Activated naive CD4-positive, alpha-beta T cell treated with anti-CD3 and anti-CD28 coated beads, Interleukin-2, amount 50 U/mL, for 72 hours (primary cell): ENCODE measurements at regions not wholly inside any gene's neighbourhood (a gene's known extent, or its start where the extent isn't known, plus 50 kb on each side); places are given as distances from the start of the nearest gene placed in this dataset.

Experiments used
- ATAC-seq, 2 donors: fragments of 150-1000 bp; cut with Tn5 transposase; 2 replicates each; pipeline ENCODE4 v1.10.0; 2021; ENCODE audit warnings: mild to moderate bottlenecking in 2 of 2, moderate library complexity in 2 of 2
- DNase-seq, 2 donors: peaks; one replicate each; pipeline ENCODE4 v3.0.0; 2021 to 2022; ENCODE audit warnings: low spot score in 2 of 2
- H3K27ac Mint-ChIP-seq, 2 donors: one replicate each; pipeline ENCODE4 v1.8.0; 2022; ENCODE audit warnings: mild to moderate bottlenecking in 2 of 2, mixed read lengths in 2 of 2
- H3K36me3 Mint-ChIP-seq, 2 donors: one replicate each; pipeline ENCODE4 v1.8.0; 2022; ENCODE audit warnings: mixed read lengths in 2 of 2
- H3K9me3 Mint-ChIP-seq, 2 donors: one replicate each; pipeline ENCODE4 v1.8.0; 2022; ENCODE audit warnings: mixed read lengths in 2 of 2

DNA sequence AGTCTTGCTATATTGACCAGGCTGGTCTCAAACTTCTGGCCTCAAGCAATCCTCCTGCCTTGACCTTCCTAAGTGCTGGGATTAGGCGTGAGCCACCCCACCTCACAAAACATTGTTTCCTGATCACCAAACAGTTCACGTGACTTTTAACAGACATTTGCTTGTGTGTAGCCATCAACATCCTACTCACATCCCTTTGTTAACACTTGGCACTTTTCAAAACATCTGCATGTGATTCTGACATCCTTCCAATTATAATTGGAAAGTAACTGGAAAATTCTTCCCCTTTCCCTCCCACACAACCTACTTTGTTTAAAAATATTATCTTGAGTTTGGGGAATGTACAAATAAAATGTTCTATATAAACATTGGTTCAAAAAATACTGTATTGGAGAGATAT is 317.9 kb downstream of the PCNX1 start:
- no peak overlapping the region for H3K27ac Mint-ChIP-seq
- no peaks in the 10 kb centered on the region for H3K36me3 Mint-ChIP-seq
- DNase-seq, result no peak
- no peak for ATAC-seq
- H3K9me3 Mint-ChIP-seq, result peaks cover 0 to 6% of the 10 kb centered on the region in 2 donors

DNA sequence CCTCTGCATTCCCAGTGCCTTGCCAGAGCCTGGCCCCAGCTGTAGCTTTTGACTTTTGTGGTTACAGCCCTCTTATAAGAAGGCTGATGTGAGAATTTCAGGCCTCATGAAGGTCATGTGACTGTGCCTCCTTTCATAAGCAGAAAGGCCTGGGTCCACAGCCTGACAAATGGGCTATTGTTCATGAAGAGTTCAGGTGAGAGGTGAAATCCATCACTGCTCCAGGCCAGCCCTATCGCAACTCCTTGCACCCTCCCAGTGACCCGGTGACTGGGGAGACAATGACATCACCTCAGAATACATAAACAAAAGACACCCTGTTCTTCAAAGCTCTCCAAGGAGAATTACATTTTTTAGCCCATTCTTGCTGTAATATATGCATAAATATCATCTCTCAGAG is 321.5 kb downstream of the PCNX1 start:
- peaks cover 0 to 6% of the 10 kb centered on the region in 2 donors for H3K9me3 Mint-ChIP-seq
- peak overlapping the region in 1 of 2 donors; percentile 67 for H3K27ac Mint-ChIP-seq
- ATAC-seq (no peak), DNase-seq (no peak)
- H3K36me3 Mint-ChIP-seq, result no peaks in the 10 kb centered on the region

DNA sequence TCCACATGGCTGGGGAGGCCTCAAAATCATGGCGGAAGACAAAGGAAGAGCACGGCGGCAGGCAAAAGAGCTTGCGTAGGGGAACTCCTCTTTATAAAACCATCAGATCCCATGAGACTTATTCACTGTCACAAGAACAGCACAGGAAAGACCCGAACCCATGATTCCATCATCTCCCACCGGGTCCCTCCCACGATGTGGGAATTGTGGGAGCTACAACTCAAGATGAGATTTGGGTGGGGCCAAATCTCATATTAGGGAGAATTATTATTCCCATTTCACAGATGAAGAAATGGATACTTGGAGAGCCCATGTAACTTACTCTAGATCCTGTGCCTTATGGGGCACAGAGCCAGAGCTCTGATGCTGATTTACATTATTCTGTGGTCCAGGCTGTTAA is 322.6 kb downstream of the PCNX1 start:
- DNase-seq, result no peak
- Mint-ChIP-seq H3K36me3 (no peaks in the 10 kb centered on the region), H3K27ac (no peak overlapping the region), H3K9me3 (peaks cover 0 to 6% of the 10 kb centered on the region in 2 donors)
- ATAC-seq, result no peak

DNA sequence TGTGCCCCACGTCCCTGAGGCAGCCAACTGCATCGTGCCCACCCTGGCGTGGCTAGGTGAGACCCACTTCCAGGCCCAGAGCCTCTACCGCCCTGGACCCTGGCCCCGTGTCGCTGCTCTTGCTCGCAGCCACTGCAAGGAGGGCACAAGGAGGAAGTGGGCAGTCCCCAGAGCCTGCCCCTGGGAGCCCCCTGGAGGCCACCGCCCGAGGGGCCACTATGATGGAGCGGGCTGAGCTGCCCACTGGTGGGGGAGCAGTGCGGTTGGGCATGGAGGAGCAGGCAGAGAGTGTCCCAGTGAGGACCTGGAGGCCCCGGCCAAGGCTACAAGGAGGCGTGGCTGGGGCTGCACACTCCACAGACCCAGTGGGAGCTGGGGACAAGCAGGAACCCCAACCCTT is 323.6 kb downstream of the PCNX1 start:
- Mint-ChIP-seq H3K9me3 (peaks cover 0 to 6% of the 10 kb centered on the region in 2 donors), H3K27ac (no peak overlapping the region), H3K36me3 (no peaks in the 10 kb centered on the region)
- ATAC-seq, result no peak
- DNase-seq, result no peak

DNA sequence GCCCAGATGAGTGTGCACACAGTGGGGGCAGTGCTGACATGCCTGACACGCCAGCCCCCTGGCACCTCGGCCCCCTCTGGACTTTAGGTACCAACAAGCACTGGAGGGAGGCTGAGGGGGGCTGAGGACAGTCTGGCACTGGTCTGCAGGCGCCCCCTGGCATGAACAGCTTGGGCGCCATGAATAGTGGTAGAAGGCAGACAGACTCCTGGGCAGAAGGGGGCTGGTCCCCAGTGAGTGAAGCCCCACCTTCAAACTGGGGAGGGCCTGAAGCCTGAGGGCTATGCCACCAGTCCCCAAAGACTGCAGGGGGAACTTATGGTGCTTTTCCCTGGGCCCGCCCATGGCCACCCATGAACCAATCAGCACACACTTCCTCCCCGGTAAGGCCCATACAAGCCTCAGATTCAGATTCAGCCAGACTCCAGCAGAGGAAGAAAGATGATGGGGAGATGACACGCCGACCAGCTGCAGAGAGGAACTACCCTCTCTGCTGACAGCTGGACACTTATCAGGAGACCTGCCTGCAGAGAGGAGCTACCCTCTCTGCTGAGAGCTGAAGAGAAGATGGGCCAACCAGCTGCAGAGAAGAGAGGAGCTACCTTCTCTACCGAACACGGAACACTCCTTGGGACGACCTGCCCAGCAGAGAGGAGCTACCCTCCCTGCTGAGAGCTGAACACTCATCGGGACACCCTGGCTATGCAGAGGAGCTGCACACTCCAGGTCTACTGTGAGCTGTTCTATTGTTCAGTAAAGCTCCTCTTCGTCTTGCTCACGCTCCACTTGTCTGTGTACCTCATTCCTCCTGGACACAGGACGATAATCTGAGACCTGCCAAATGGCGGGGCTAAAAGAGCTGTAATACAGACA is 324.5 kb downstream of the PCNX1 start:
- peak overlapping the region in 1 of 2 donors; percentile 7 for H3K27ac Mint-ChIP-seq
- ATAC-seq (peak in 1 of 2 donors; percentile 58), DNase-seq (no peak)
- H3K9me3 Mint-ChIP-seq, result peaks cover 0 to 6% of the 10 kb centered on the region in 2 donors
- H3K36me3 Mint-ChIP-seq, result no peaks in the 10 kb centered on the region

DNA sequence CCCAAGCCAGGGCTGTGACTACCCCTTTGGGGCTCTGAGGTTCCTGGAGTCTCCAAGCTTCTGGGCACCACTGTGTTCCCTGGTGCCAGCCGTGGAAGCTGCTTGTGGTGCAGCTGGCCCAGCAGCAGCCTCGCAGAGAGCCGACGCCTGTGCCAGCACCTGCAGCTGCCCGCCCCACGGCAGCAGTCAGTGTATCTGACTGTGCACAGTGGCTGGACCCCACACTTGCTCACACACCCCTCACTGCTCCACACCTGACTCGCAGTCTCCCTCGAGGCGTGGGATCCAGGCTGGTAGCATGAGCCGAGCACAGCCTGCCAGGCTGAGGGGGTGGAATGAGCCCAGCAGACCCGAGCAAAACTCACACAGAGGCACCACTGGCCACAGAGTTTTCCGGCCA is 325.2 kb downstream of the PCNX1 start:
- Mint-ChIP-seq H3K36me3 (no peaks in the 10 kb centered on the region), H3K9me3 (peaks cover 0 to 6% of the 10 kb centered on the region in 2 donors)

DNA sequence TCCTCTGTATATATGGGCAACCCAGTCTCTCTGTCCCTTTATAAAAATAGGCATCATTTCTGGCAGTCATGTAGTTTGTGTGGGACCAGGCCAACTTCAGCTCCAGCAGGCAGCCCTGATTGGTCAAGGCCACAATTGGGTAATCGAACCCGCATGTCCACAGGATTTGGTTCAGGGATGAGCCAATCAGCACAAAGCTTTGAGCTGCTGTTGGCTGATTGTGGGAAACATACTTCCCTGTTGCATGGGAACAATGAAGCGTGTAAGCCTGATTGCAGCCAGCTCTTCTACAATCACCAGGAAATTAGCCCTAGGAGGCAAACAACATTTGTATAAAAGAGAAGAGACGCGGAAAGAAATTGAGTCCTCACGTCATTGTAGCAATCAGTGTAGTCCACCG is 328.6 kb downstream of the PCNX1 start:
- Mint-ChIP-seq H3K27ac (no peak overlapping the region), H3K36me3 (no peaks in the 10 kb centered on the region), H3K9me3 (no peaks in the 10 kb centered on the region)
- no peak for DNase-seq
- ATAC-seq, result no peak

More for the DNA sequence above, 325.2 kb downstream of the PCNX1 start:
- ATAC-seq (no peak), DNase-seq (no peak)
- H3K27ac Mint-ChIP-seq, result no peak overlapping the region

DNA sequence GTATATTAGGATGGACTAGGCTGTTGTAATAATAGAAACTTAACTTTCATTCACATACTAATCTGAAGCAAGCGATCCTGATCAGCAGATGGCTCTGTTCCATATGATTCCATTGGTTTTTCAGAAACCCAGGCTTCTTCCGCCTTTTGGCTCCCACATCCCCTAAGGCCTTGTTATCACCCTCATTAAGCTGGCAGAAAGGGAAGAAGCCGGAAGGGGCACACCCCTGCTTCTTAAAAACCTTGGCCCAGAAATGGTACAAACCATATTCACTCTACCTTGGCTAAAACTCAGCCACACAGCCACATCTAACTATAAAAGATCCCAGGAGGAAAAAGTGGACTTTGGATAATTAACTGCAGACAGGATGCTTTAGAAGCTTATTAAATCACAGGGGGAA is 329.2 kb downstream of the PCNX1 start:
- no peak overlapping the region for H3K27ac Mint-ChIP-seq
- no peaks in the 10 kb centered on the region for H3K9me3 Mint-ChIP-seq
- DNase-seq, result no peak
- ATAC-seq, result no peak
- H3K36me3 Mint-ChIP-seq, result no peaks in the 10 kb centered on the region

DNA sequence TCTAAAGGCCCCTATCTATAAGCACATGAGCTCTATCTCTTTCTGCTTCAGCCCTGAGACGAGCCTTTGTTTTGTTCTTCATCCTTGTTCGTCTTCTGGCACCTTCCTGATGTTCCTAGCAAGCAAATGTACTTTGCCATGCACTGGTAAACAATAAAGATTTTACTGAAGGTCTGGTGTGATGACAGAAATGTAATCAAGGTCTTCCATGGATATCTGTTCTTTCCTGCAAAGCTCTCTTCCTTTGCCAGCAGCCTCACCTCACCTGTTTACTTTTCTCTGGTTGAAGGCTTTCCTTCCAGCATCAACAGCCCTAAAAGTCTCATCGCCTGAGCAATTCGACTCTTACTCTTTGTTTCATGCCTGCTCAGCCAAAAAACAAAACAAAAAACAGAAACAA is 330.3 kb downstream of the PCNX1 start:
- DNase-seq (no peak), ATAC-seq (no peak)
- no peaks in the 10 kb centered on the region for H3K36me3 Mint-ChIP-seq
- no peak overlapping the region for H3K27ac Mint-ChIP-seq
- no peaks in the 10 kb centered on the region for H3K9me3 Mint-ChIP-seq

DNA sequence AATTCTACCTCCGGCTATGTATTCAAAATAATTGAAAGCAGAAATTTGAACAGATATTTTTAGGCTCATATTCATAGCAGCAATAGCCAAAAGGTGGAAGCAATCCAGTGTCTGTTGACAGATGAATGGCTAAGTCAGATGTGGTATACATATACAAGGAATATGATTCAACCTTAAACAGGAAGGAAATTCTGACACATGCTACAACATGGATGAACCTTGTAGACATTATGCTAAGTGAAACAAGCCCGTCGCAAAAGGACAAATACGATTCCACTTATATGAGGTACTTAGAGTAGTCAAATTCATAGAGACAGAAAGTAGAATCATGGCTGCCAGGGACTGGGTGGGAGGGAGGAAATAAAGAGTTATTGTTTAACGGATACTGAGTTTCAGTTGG is 331.6 kb downstream of the PCNX1 start:
- DNase-seq (no peak), ATAC-seq (no peak)
- Mint-ChIP-seq H3K9me3 (no peaks in the 10 kb centered on the region), H3K27ac (no peak overlapping the region), H3K36me3 (no peaks in the 10 kb centered on the region)

DNA sequence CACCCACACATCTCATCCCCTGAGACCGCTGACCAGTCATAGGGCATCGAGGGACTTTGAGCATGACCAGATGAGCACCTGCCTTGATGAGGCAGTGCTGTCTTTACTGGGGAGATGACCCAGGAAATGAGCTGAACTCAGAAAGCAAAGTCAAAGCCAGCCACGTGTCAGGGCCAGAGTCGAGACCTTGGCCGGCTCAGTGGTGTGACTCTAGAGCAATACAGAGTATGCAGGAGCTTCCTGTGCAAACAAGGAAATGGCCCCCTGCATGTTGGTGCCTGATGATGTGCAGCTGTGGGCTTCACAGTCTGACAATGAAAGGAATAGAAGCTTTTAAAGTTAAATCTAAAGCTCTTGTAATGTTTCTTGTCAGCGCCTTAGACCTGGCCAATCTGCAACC is 332.9 kb downstream of the PCNX1 start:
- H3K9me3 Mint-ChIP-seq, result no peaks in the 10 kb centered on the region
- DNase-seq (no peak), ATAC-seq (no peak)
- no peak overlapping the region for H3K27ac Mint-ChIP-seq
- H3K36me3 Mint-ChIP-seq, result no peaks in the 10 kb centered on the region

DNA sequence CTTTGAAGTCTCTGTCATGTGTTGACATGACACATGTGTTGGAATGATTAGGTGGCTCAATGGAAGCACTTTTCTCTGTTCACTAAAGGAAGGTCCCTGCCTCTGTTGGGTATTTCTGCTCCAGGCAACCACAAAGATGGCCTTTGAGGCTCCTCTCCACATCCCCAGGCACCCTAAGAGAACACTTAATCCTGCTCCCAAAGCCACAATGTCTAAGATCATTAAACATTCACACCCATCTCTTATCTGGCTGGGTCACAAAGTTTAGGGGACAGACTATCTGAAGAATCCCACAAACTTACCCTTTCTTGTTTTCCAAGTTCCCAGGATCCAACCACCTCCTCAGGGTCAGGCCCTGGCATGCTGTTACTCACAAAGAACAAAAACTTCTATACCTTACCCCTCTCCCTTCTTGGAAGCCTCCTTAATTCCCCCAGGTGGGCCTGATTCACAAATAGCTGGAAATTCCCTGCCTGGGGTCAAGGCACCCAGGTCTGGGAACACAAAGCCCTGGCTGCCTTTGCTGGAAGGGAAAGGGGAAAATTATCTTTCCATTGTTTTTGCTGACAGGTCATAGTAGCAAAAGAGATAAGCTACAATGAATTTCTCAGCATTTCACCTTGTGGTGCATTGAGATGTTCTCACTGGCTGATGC is 333.7 kb downstream of the PCNX1 start:
- H3K36me3 Mint-ChIP-seq, result peaks cover 0 to 6% of the 10 kb centered on the region in 2 donors
- H3K9me3 Mint-ChIP-seq, result peaks cover 0 to 4% of the 10 kb centered on the region in 2 donors
- H3K27ac Mint-ChIP-seq, result no peak overlapping the region
- ATAC-seq (no peak), DNase-seq (no peak)

DNA sequence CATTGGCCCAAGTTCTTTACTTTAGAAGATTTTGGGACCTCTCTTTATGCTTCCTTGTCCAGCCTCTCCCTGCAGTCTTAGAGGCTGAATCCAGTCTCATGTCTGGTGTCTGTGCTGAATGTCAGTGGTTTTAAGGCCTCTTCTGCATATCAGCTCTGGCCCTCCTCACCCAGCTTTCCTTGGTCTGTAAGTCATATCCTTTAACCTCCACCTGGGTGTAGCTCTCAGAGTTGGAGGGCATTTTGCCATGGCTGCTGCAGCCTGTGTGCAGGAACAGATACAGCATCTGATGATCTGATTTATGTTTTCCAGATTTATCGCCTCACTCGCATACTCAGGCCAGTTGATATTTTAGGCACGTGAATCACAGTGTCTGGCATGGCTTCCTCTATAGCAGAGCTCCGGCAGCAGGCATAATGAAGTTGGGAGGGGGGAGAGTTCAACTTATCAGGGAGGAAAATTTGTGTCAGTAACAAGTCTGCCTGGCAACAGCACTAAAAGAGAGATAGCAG is 335.0 kb downstream of the PCNX1 start:
- ATAC-seq (no peak), DNase-seq (no peak)
- Mint-ChIP-seq H3K9me3 (peaks cover 8 to 14% of the 10 kb centered on the region in 2 donors), H3K36me3 (peaks cover 4 to 19% of the 10 kb centered on the region in 2 donors), H3K27ac (no peak overlapping the region)

DNA sequence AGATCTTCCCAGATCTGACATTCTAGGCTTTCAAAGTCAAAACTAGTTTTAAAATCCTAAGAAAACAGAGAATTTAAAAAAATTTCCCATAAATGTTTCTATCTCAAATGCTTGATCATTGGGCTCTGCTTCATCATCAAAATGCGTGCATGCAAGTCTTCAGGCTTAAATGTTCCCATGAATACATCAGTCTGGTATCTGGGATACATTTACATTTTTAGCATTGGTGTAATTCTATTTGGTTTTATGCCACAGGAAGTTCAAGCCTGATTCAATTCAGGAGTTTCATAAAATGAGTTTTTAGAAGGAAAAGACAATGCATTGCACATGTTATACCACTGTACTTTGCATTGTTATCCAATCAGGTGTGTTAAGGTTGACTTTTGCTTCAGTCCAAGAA is 336.4 kb downstream of the PCNX1 start:
- peaks cover 11 to 20% of the 10 kb centered on the region in 2 donors for H3K9me3 Mint-ChIP-seq

DNA sequence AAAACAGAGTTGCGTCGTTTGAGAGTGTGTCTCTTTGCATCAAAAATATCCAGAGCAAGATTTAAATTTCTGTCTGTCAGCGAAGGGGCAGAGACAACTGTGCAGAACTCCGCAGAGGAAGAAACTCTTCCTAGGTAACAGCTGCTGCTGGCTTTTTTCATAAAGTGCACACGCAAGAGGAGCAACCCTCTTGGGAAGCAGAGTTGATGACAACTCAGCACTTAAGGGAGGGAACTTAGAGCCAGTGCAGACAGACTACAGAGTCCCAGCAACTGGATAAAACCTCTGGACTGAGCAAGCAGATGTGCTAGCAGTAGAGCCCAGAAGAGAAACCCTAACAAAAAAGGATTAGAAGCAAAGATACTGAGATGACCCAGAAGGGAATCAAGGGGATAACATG is 337.1 kb downstream of the PCNX1 start:
- no peak for ATAC-seq
- H3K27ac Mint-ChIP-seq, result no peak overlapping the region
- H3K36me3 Mint-ChIP-seq, result peaks cover 14 to 31% of the 10 kb centered on the region in 2 donors
- peaks cover 11 to 20% of the 10 kb centered on the region in 2 donors for H3K9me3 Mint-ChIP-seq
- no peak for DNase-seq

More for the DNA sequence above, 336.4 kb downstream of the PCNX1 start:
- Mint-ChIP-seq H3K27ac (no peak overlapping the region), H3K36me3 (peaks cover 14 to 31% of the 10 kb centered on the region in 2 donors)
- DNase-seq (no peak), ATAC-seq (no peak)

DNA sequence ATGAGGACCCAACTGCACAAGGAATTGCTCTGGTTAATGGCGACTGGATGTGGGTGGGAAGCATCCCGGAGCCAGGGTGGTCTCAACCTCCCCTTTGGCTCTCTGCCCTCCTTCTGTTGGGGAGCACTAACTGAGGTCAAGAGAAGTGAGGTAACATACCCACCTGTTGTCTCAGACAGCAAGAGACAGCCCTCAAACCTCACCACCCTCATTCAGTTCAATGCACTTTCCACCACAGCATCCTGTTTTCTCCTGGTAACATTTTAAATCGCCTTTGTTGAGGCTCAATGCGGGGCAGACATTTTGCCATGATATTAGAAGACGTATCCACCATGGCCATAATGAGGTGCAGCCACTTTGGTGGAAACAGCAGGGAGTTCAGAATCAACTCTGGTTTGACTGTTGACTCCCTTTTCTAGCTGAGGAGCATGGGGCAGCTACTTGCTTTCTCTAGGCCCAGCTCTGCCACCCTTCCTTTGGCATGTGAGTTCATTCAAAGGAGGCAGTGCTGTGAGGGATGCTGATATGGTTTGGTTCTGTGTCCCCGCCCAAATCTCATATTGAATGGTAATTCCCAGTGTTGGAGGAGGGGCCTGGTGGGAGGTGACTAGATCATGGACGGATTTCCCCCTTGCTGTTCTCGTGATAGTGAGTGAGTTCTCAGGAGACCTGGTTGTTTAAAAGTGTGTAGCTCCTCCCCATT is 338.6 kb downstream of the PCNX1 start:
- Mint-ChIP-seq H3K36me3 (peaks cover 14 to 31% of the 10 kb centered on the region in 2 donors), H3K27ac (peak overlapping the region in 1 of 2 donors; percentile 55), H3K9me3 (peaks cover 11 to 26% of the 10 kb centered on the region in 2 donors)
- DNase-seq, result no peak
- ATAC-seq, result peak in 1 of 2 donors; percentile 33

DNA sequence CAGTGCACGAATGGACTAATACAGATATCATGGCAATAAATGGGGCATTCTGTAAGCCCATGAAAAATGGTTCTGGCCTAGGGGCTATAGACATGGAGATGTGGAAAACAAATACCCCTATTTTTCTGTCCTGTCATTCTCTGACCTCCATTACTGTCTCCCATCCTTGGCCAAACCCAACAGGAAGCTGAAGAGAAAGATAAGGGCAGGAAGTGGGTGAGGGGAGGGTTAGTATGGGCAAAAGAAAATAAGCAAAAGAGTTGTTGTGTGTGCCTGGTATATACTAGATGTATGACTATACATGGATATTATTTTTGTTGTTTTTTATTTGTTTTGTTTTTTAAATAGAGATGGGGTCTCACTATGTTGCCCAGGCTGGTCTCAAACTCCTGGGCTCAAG is 339.3 kb downstream of the PCNX1 start:
- Mint-ChIP-seq H3K36me3 (peaks cover 14 to 31% of the 10 kb centered on the region in 2 donors), H3K9me3 (peaks cover 11 to 30% of the 10 kb centered on the region in 2 donors), H3K27ac (peak overlapping the region in 1 of 2 donors; percentile 55)
- no peak for ATAC-seq
- DNase-seq, result no peak
